Stimulated activated CD4-positive, alpha-beta T cell treated with anti-CD3 and anti-CD28 coated beads, Interleukin-4, amount 100 ng/mL, for 24 hours (primary cell): ENCODE measurements at regions not wholly inside any gene's neighbourhood (a gene's known extent, or its start where the extent isn't known, plus 50 kb on each side); places are given as distances from the start of the nearest gene placed in this dataset.
"Not testable (repeated sequence)": the region's sequence is repeated elsewhere in the genome, so short reads cannot be mapped to it uniquely, and the experiment has no call there.

Source experiments
- DNase-seq: peaks from one replicate; pipeline ENCODE4 v3.0.0-alpha.2; 2020

DNA sequence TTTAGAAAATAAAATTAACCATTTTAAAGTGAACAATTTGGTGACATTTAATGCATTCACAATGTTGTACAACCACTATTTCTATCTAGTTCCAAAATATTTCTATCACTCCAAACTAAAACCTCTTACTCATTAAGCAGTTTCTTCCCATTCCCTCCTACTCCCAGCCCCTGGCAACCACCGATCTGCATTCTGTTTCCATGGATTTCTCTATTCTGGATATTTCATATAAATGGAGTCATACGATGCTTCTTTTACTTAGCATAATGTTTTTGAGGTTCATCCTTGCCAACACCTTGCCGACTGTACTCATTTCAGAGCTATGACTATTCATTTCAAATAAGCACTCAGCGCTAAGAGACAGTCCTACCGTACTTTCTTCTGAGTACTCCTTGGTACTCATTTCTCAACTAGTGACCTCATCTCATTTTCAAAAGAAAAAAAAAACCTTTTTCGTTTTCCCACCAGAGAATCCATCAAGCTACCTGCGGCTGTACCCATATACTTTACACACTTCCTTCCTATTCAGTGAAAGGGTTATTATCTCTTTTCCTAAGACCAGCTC is 259.2 kb downstream of the UTRN start:
- DNase-seq, result peak; percentile 4

GRCh38 chr6:144546807-144547206 is 261.7 kb downstream of the UTRN start:
- DNase-seq, result no peak

GRCh38 chr6:144547409-144547808 is 262.3 kb downstream of the UTRN start:
- no peak for DNase-seq

DNA sequence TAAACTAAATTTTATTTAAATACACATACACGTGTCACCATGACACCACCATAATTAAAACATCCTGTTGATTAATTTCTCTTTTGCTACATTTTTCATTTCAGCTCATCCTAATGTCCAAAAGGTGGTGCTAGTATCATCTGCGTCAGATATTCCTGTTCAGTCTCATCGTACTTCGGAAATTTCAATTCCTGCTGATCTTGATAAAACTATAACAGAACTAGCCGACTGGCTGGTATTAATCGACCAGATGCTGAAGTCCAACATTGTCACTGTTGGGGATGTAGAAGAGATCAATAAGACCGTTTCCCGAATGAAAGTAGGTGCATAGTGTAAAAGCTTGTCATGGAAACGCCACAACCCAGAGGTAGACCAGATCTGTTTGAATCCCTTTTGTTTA is 263.4 kb downstream of the UTRN start:
- no peak for DNase-seq

- no peak for DNase-seq
Observed at GRCh38 chr6:144549837-144550747, 265.0 kb downstream of the UTRN start.

- DNase-seq, result no peak
Observed at GRCh38 chr6:144551339-144551738, 266.2 kb downstream of the UTRN start.

DNA sequence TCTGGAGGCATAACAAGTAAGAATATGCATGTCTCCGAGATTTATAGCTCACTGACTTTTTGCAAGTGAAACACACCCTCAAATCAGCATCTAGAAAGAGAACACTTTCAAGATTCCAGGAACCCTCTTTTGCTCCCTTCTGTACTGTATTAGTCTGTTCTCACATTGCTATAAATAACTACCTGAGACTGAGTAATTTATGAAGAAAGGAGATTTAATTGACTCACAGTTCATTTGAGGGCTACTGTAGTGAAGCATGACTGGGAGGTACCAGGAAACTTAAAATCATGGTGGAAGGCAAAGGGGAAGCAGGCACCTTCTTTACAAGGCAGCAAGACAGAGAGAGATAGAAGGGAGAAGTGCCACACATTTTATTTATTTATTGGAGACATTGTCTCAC is 269.9 kb downstream of the UTRN start:
- no peak for DNase-seq

DNA sequence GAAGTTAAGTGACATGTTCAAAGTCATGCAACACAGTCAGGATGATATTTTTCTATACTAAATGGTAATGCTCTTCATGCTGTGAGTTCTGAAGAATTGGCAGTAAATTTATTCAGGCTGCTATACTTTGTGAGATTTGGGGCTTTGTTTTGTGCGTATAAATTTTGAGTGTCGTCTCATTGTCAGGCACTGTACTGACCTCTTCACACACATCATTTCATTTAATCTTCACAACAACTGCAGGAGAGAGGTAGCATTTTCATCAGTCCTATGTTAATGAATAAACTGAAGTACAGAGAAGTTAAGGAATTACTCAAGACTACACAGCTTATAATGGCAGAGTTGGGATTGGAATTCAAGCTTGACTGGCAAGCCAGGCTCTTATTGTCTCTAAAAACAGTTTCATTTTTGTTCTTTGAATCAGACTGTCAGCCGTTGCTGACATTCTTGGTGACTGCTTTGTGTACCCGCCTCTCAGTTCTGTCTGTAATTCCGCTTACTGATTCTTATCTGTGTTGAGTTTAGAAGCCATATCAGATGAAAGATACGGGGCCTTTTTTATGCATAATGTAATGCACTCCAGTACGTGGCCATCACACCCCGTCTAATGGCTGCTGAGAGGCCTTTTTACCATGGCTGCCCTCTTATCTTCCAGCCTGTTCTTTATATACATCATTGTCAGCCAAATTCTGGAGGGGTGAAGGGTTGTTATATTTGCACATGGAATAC is 274.9 kb downstream of the UTRN start:
- peak; percentile 31 for DNase-seq

GRCh38 chr6:144561455-144562043 is 276.4 kb downstream of the UTRN start:
- DNase-seq, result no peak

DNA sequence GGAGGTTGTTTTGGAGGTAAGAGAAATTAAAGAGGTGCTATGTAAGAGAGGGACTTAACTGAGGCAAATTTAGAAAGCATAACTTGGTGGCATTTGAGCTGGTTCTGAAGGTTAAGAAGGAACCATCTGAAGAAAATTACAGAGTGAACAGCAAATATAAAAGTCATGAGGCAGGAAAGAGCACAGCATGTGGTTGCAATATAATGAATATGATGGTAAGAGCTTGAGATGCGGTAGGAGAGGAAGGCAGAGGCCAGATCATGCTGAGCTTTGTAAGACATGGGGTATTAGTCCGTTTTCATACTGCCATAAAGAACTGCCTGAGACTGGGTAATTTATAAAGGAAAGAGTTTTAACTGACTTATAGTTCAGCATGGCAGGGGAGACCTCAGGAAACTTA is 279.1 kb downstream of the UTRN start:
- DNase-seq, result no peak

DNA sequence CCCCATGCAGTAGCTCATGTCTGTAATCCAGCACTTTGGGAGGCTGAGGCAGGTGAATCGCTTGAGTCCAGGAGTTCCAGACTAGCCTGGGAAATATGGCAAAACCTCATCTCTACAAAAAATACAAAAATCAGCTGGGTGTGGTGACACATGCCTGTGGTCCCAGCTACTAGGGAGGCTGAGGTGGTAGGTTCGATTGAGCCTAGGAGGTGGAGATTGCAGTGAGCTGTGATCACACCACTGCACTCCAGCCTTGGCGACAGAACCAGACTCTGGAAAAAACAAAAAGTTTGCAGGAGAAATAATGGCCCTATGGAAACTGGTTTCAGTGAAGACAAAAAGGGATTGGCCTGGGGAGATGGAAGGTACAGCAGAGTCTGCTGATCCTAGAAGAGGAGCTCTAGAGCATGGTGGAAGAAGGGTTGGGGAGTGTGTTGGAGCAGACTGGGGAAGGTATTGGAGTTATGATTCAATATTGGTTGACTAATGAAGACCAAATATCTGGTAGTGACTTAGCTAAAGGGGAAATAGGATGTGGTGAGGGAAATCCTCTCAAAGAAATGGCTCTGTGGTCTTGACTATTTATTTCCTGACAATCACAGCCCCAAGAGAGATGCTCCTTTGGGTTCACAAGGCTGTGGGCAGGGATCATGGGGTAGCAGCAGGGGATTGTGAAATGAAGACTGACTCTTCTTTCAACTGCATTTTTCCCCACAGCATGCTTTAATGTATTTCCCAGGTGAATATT is 281.9 kb downstream of the UTRN start:
- no peak for DNase-seq

DNA sequence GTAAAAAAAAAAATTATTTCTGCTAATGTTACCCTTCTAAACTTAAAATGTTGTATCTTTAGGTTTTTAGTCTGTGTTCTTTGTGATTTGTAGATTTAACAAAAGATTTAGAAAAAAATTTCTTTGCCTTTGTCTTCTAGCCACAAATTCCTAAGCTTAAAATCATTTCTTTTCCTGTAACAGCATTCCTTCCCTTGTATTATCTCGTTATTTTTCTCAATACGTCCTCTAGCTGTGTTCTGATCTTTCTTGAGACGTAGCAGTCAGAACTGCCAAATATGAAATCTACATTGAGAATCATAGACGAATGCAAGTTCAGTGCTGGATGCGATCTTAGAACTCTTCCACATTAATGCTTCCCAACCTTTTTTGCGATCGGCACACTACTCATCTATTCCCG is 283.1 kb downstream of the UTRN start:
- DNase-seq, result no peak

- DNase-seq, result not testable (repeated sequence)
Observed at GRCh38 chr6:144572541-144572940, 287.4 kb downstream of the UTRN start.

GRCh38 chr6:144574796-144575195 is 289.7 kb downstream of the UTRN start:
- no peak for DNase-seq

GRCh38 chr6:144575327-144575726 is 290.2 kb downstream of the UTRN start:
- no peak for DNase-seq

DNA sequence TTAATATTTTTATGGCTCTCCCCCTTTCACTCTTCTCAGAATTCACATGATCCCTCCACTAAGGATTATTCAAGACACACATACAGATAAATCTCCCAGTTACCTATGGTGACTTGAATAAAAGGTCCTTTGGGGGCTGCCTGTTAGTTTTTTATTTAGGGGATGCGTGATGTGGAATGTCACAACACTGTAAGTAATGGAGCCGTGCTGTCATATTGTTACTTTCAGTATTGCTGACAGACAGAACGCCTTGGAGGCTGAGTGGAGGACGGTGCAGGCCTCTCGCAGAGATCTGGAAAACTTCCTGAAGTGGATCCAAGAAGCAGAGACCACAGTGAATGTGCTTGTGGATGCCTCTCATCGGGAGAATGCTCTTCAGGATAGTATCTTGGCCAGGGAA is 291.7 kb downstream of the UTRN start:
- no peak for DNase-seq

- no peak for DNase-seq
Observed at GRCh38 chr6:144578385-144579350, 293.5 kb downstream of the UTRN start.

DNA sequence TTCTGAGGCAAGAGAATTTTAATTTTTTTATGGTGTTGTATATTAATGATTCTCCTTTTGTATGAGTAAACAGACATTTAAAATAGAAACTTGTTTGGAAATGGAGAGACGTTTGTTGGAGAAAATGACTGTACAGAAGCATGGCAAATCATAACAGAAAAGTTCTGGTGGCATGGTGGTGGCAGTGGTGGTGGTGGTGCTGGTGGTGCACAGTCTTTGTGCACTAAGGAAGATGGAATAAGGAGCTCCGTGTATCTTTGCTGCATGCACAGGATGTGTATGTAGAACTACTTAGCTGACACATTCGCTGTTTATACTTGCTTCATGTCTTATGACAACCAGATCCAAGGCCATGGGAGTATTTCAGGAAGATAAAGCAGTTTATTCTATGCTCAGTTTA is 294.9 kb downstream of the UTRN start:
- DNase-seq, result no peak

DNA sequence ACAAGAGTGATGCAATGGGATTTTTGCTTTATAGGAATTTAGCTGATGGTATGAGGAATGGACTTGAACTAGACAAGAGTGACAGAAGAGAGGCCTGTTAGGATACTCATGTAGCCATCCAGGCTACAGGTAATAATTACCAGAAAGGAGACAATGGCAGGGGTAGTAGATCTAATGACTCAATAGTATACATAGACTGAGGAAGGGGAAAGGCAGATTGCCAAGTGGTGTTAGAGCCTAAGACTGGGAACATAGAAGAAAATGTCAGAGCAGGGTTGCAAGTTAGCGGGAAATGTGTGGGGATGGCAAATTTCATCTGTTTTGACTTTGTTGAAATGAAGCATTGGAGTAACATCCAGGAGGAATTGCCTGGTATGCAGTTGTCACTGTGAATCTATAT is 295.6 kb downstream of the UTRN start:
- DNase-seq, result no peak

- DNase-seq, result peak; percentile 40
Observed at GRCh38 chr6:144581812-144582537, 296.8 kb downstream of the UTRN start.
